Activated CD4-positive, alpha-beta T cell treated with anti-CD3 and anti-CD28 coated beads, Interleukin-2, Interleukin-6, amounts not matched to agents 100 ng/mL and 50 ng/mL, durations not matched to agents 16 hours and 8 hours (primary cell): ENCODE measurements at regions not wholly inside any gene's neighbourhood (a gene's known extent, or its start where the extent isn't known, plus 50 kb on each side); places are given as distances from the start of the nearest gene placed in this dataset.
"Not testable (repeated sequence)": the region's sequence is repeated elsewhere in the genome, so short reads cannot be mapped to it uniquely, and the experiment has no call there.

Experiments used
- DNase-seq: peaks from one replicate; pipeline ENCODE4 v3.0.0-alpha.2; 2020

DNA sequence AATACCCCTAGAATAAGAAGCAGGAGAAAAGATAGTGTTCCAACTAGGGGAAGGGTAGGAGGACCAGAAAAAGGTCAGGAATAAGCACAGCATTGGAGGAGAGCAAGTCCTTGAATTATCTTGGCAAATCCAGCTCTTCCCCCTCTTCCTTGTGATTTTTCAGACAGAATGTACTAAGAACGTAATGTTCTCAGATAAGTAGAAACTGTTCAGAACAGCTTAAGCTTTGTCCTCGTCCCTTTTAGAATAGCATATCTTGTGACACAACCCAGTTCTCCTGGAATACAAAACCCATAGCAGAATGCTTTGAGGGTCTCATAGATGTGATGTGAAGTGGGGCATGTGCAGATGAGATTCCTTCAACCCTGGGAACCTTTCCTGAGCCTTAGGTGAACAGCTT is 97.4 kb downstream of the EMB start:
- DNase-seq = no peak

DNA sequence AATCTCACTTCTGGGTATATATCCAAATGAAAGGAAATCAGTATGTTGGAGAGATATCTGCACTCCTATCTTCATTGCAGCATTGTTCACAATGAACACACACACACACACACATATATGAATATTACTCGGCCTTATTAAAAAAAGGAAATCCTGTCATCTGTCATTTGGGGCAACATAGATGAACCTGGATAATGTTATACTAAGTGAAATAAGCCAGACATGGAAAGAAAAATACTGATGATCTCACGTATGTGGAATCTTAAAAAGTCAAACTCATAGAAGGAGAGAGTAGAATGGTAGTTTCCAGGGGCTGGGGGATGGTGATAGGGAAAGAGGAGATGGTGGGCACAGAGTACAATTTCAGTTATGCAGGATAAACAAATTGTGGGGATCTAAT is 100.3 kb downstream of the EMB start:
- DNase-seq = no peak

- not testable (repeated sequence) for DNase-seq
These were observed 110.5 kb downstream of the EMB start for GRCh38 chr5:50330633-50331032.

DNA sequence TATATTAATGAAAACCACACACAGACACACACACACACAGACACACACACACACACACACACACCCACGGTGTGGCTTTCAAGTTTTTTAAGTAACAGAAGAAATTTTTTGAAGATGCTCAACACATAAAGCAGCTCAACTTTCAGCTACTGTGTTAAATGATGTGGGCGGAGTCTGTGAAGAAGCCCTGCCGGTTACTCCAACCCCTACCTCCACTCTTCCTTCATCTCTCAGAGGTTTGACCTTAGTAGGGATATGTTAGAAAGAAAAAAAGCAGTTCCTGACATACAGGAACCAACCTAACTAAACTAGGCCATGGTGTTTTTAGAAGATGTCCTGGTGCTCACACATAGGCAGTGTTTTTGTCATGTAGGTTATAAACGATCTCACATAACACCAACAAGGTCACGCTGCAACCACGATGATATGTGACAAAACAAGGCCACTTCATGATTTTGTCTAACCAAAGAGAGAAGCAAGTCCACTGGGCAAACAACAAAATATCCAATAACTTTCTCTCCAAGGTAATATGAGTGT is 112.8 kb downstream of the EMB start:
- no peak for DNase-seq

DNA sequence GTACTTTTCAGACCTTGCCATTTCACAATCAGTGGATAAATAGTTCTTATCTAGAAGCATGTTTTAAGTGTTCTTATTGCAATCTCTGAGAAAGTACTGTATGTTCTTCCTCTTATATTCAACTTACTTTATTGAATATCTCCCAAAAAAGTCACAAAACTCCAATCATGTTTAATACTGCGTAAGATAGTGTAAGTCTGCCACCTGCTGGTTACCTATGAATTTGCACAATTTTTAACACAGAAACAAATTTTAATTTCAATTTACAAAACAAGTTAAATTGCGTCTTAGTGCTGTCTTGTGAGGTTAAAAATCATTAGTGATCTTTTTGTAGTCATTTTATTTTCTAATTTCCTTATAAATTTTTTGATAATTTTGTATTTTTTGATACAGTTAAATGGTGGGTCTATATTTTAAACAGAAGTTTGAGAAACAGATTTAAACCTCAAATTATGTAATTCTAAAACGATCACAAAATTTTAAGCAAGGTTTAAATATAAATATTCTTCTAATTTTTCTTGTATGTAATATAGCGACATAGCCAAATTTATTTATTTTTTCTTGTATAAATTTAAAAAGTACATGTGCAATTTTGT is 115.8 kb downstream of the EMB start:
- DNase-seq = peak; percentile 16

GRCh38 chr5:50320131-50320749 is 120.8 kb downstream of the EMB start:
- no peak for DNase-seq

DNA sequence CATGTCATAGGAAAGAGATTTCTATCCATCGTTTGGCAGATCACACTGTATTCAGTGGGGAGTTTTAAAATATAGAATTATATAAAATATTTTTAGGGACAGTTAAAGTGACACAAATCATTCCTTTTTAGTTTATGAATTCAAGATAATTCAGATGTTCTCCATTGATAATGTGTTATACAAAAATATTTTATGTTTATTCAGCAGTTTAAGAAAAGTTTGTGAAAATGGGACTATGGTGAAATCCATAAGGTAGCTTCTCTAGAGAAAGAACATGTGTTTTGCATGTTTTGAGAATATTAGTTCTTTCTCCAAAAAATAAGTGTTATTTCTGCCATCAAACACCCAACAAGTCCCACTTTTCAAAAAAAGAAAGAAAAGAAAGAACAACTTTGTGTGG is 122.9 kb downstream of the EMB start:
- DNase-seq = no peak

- DNase-seq = not testable (repeated sequence)
These were observed 134.6 kb downstream of the EMB start for GRCh38 chr5:50306488-50306887.

- DNase-seq = no peak
These were observed 138.1 kb downstream of the EMB start for GRCh38 chr5:50302815-50303490.

GRCh38 chr5:50301756-50302155 is 139.3 kb downstream of the EMB start:
- DNase-seq = no peak

- no peak for DNase-seq
These were observed 140.2 kb downstream of the EMB start for GRCh38 chr5:50300878-50301277.

- no peak for DNase-seq
These were observed 141.2 kb downstream of the EMB start for GRCh38 chr5:50299896-50300295.

DNA sequence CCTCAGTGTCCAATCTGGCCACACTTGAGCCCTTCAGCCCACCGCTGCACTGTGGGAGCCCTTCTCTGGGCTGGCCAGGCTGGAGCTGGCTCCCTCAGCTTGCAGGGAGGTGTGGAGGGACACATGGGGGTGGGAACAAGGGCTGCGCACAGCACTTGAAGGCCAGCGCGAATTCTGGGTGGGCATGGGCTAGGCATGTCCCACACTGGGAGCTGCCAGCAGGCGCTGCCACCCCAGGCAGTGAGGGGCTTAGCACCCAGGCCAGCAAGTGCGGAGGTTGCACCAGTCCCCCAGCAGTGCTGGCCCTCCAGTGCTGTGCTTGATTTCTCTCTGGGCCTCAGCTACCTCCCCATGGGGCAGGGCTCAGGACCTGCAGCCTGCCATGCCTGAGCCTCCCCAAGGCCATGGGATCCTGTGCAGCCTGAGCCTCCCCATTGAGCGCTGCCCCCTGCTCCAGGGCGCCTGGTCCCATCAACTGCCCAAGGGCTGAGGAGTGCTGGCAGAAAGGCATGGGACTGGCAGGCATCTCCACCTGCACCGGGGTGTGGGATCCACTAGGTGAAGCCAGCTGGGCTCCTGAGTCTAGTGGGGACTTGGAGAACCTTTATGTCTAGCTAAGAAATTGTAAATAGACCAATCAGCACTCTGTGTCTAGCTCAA is 148.2 kb downstream of the EMB start:
- DNase-seq = no peak

DNA sequence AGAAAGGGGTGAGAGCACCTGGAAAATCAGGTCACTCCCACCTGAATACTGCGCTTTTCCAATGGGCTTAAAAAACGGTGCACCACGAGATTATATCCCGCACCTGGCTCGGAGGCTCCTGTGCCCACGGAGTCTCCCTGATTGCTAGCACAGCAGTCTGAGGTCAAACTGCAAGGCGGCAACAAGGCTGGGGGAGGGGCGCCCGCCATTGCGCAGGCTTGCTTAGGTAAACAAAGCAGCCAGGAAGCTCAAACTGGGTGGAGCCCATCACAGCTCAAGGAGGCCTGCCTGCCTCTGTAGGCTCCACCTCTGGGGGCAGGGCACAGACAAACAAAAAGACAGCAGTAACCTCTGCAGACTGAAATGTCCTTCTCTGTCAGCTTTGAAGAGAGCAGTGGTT is 160.6 kb downstream of the EMB start:
- not testable (repeated sequence) for DNase-seq
